Adrenal gland (tissue), 5 donors: ENCODE measurements at regions not wholly inside any gene's neighbourhood (a gene's known extent, or its start where the extent isn't known, plus 50 kb on each side); places are given as distances from the start of the nearest gene placed in this dataset.

Experiments
- CTCF ChIP-seq, 6 experiments: fragments of 450-650 bp in 4 of 6; fragments of 200-600 bp in 2 of 6; sonication (generic) in 1 of 6; IDR thresholded peaks; 1 replicate in 5 of 6; 2 replicates in 1 of 6; pipeline versions ENCODE4 v1.5.1 to v1.8.0; 2016 to 2021; ENCODE audit warnings: antibody characterized with exemption in 6 of 6, mild to moderate bottlenecking in 2 of 6, moderate library complexity in 1 of 6
- POLR2A ChIP-seq, 2 donors: fragments of 450-650 bp; IDR thresholded peaks; one replicate each; pipeline ENCODE4 v1.6.1; 2017; ENCODE audit warnings: antibody characterized with exemption in 2 of 2, mild to moderate bottlenecking in 2 of 2, moderate library complexity in 1 of 2
- donor health status: DM: no; HTN: no; CAD: no.

DNA sequence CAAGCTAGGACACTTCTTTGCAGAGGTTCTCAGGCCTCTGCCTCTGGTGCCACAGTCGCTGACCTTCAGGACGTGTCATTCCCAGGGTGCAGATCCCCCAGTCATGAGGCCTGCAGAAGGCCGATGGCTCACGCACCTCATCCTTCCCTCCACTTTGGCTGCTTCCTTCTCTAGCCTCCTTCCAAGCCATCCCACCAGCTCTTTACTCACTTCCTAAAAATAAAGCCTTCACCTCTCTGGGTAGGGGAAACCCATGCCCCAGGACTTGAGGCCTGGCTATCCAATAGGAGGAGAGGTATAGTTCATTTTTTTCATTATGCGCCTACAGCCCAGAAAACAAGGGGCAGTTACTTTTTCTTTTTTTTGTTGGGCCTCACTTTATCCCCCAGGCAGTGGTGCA, 91.4 kb downstream of the B3GNT2 start:
- no peak for TF ChIP-seq CTCF (IDR thresholded peaks at IDR 0.05)
- no peak for TF ChIP-seq POLR2A (IDR thresholded peaks at IDR 0.05)
